ENCODE measurements at regions not wholly inside any gene's neighbourhood (a gene's known extent, or its start where the extent isn't known, plus 50 kb on each side); places are given as distances from the start of the nearest gene placed in this dataset.
"Not testable (repeated sequence)": the region's sequence is repeated elsewhere in the genome, so short reads cannot be mapped to it uniquely, and the experiment has no call there.

- TF ChIP-seq, protein P1, sequence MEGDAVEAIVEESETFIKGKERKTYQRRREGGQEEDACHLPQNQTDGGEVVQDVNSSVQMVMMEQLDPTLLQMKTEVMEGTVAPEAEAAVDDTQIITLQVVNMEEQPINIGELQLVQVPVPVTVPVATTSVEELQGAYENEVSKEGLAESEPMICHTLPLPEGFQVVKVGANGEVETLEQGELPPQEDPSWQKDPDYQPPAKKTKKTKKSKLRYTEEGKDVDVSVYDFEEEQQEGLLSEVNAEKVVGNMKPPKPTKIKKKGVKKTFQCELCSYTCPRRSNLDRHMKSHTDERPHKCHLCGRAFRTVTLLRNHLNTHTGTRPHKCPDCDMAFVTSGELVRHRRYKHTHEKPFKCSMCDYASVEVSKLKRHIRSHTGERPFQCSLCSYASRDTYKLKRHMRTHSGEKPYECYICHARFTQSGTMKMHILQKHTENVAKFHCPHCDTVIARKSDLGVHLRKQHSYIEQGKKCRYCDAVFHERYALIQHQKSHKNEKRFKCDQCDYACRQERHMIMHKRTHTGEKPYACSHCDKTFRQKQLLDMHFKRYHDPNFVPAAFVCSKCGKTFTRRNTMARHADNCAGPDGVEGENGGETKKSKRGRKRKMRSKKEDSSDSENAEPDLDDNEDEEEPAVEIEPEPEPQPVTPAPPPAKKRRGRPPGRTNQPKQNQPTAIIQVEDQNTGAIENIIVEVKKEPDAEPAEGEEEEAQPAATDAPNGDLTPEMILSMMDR (IDR thresholded peaks at IDR 0.05), result not testable (repeated sequence)
- TF ChIP-seq, protein P2, sequence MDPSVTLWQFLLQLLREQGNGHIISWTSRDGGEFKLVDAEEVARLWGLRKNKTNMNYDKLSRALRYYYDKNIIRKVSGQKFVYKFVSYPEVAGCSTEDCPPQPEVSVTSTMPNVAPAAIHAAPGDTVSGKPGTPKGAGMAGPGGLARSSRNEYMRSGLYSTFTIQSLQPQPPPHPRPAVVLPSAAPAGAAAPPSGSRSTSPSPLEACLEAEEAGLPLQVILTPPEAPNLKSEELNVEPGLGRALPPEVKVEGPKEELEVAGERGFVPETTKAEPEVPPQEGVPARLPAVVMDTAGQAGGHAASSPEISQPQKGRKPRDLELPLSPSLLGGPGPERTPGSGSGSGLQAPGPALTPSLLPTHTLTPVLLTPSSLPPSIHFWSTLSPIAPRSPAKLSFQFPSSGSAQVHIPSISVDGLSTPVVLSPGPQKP (IDR thresholded peaks at IDR 0.05; ENCODE audit: low read depth, low read length), result not testable (repeated sequence)
- not testable (repeated sequence) for TF ChIP-seq CBX2 (IDR thresholded peaks at IDR 0.05; ENCODE audit: borderline replicate concordance, low read depth); HOXB13 (CRISPR knock-in tag; IDR thresholded peaks at IDR 0.05; ENCODE audit: low read depth)
These were observed 128.6 kb upstream of the LY86 start for GRCh38 chr6:6459963-6460362.

All from A549 (cell line).